D341Med (cell line): ENCODE measurements at regions not wholly inside any gene's neighbourhood (a gene's known extent, or its start where the extent isn't known, plus 50 kb on each side); places are given as distances from the start of the nearest gene placed in this dataset.
"Not testable (repeated sequence)": the region's sequence is repeated elsewhere in the genome, so short reads cannot be mapped to it uniquely, and the experiment has no call there.

Experiments
- DNase-seq: peaks from one replicate; pipeline ENCODE4 v3.0.0; 2012; ENCODE audit warnings: low spot score

- no peak for DNase-seq
Observed at GRCh38 chr13:93017493-93018112, 209.0 kb upstream of the GPC6 start.

- DNase-seq = no peak
Observed at GRCh38 chr13:93023929-93024328, 202.7 kb upstream of the GPC6 start.

GRCh38 chr13:93025984-93026383, 200.6 kb upstream of the GPC6 start:
- DNase-seq = no peak

GRCh38 chr13:93029536-93029935, 197.1 kb upstream of the GPC6 start:
- DNase-seq = no peak

- DNase-seq = no peak
Observed at GRCh38 chr13:93036380-93036779, 190.2 kb upstream of the GPC6 start.

- DNase-seq = no peak
Observed at GRCh38 chr13:93037780-93038179, 188.8 kb upstream of the GPC6 start.

GRCh38 chr13:93038187-93038586, 188.4 kb upstream of the GPC6 start:
- DNase-seq = no peak

GRCh38 chr13:93039131-93039530, 187.5 kb upstream of the GPC6 start:
- no peak for DNase-seq

GRCh38 chr13:93041566-93041965, 185.0 kb upstream of the GPC6 start:
- DNase-seq = not testable (repeated sequence)

GRCh38 chr13:93045836-93046235, 180.8 kb upstream of the GPC6 start:
- no peak for DNase-seq

GRCh38 chr13:93055233-93055632, 171.4 kb upstream of the GPC6 start:
- no peak for DNase-seq

GRCh38 chr13:93058301-93058700, 168.3 kb upstream of the GPC6 start:
- DNase-seq = no peak

GRCh38 chr13:93060144-93060543, 166.5 kb upstream of the GPC6 start:
- DNase-seq = no peak

- DNase-seq = no peak
Observed at GRCh38 chr13:93066187-93066586, 160.4 kb upstream of the GPC6 start.

- no peak for DNase-seq
Observed at GRCh38 chr13:93079294-93079693, 147.3 kb upstream of the GPC6 start.

GRCh38 chr13:93080166-93080565, 146.4 kb upstream of the GPC6 start:
- no peak for DNase-seq

- no peak for DNase-seq
Observed at GRCh38 chr13:93080587-93080986, 146.0 kb upstream of the GPC6 start.

- DNase-seq = no peak
Observed at GRCh38 chr13:93086329-93086728, 140.3 kb upstream of the GPC6 start.

GRCh38 chr13:93098972-93099371, 127.6 kb upstream of the GPC6 start:
- DNase-seq = no peak

- DNase-seq = no peak
Observed at GRCh38 chr13:93101226-93101734, 125.3 kb upstream of the GPC6 start.

- no peak for DNase-seq
Observed at GRCh38 chr13:93104270-93104669, 122.3 kb upstream of the GPC6 start.

GRCh38 chr13:93108111-93108601, 118.5 kb upstream of the GPC6 start:
- no peak for DNase-seq

GRCh38 chr13:93116809-93117208, 109.8 kb upstream of the GPC6 start:
- no peak for DNase-seq

- DNase-seq = no peak
Observed at GRCh38 chr13:93118081-93118615, 108.5 kb upstream of the GPC6 start.
